A673 (cell line): ENCODE measurements at regions not wholly inside any gene's neighbourhood (a gene's known extent, or its start where the extent isn't known, plus 50 kb on each side); places are given as distances from the start of the nearest gene placed in this dataset.

Experiments used
- BruUV-seq: library from RNA; stranded (reverse); fragments of 400-500 nt; replicated peaks from 2 replicates; lab custom pipeline; 2021; lab: Mats Ljungman, UMichigan
- CTCF ChIA-PET: fragments of 300-600 bp; sonication (Branson Sonifier 250); formaldehyde crosslinking; loops from one replicate; lab custom pipeline; 2022; ENCODE audit warnings: antibody characterized with exemption; lab: Charles Lee
- POLR2A ChIA-PET: fragments of 300-600 bp; sonication (Branson Sonifier 250); formaldehyde crosslinking; loops from one replicate; lab custom pipeline; 2022; ENCODE audit warnings: antibody characterized with exemption; ENCODE audit not compliant: low non-redundant PET; lab: Charles Lee
- DNase-seq: peaks from one replicate; pipeline ENCODE4 v3.0.0-alpha.2; 2015; ENCODE audit warnings: low spot score
- H3K27ac ChIP-seq: fragments of 200-600 bp; sonication (generic); 2 replicates; pipeline ENCODE4 v1.5.1; 2016; ENCODE audit warnings: mixed run types, low read depth, mild to moderate bottlenecking, mixed read lengths, antibody characterized with exemption, low read length; ENCODE audit not compliant: poor library complexity, severe bottlenecking
- H3K27me3 ChIP-seq: fragments of 200-600 bp; sonication (generic); replicated peaks from 2 replicates; pipeline ENCODE4 v1.6.1; 2017; ENCODE audit warnings: mixed run types, low read depth, mild to moderate bottlenecking, mixed read lengths, antibody characterized with exemption, low read length; ENCODE audit not compliant: insufficient read depth, poor library complexity
- H3K36me3 ChIP-seq: fragments of 200-600 bp; sonication (generic); 2 replicates; pipeline ENCODE4 v1.6.1; 2016; ENCODE audit warnings: mixed run types, mild to moderate bottlenecking, mixed read lengths, antibody characterized with exemption, low read length; ENCODE audit not compliant: insufficient read depth, poor library complexity, severe bottlenecking
- H3K4me1 ChIP-seq: fragments of 200-600 bp; sonication (generic); 2 replicates; pipeline ENCODE4 v1.6.1; 2017; ENCODE audit warnings: mixed run types, mild to moderate bottlenecking, mixed read lengths, antibody characterized with exemption, low read length; ENCODE audit not compliant: insufficient read depth, poor library complexity, severe bottlenecking
- H3K4me3 ChIP-seq: fragments of 200-600 bp; sonication (generic); 2 replicates; pipeline ENCODE4 v1.5.1; 2016; ENCODE audit warnings: low read depth, mixed run types, mild to moderate bottlenecking, mixed read lengths, low read length; ENCODE audit not compliant: poor library complexity, severe bottlenecking
- H3K9me3 ChIP-seq: fragments of 200-600 bp; sonication (generic); 2 replicates; pipeline ENCODE4 v1.6.1; 2016; ENCODE audit warnings: mixed run types, low read depth, mild to moderate bottlenecking, mixed read lengths, antibody characterized with exemption, low read length; ENCODE audit not compliant: poor library complexity, severe bottlenecking
- CTCF ChIP-seq: fragments of 300-800, 200-600 bp; sonication (generic); conservative IDR thresholded peaks from 2 replicates; pipeline ENCODE4 v1.5.1; 2017; ENCODE audit warnings: low read depth, mild to moderate bottlenecking, antibody characterized with exemption, low read length, moderate library complexity, mixed read lengths
- EZH2 ChIP-seq: fragments of 200-600 bp; sonication (generic); IDR thresholded peaks from 2 replicates; pipeline ENCODE4 v1.6.1; 2017; ENCODE audit warnings: borderline replicate concordance, low read depth, mild to moderate bottlenecking, mixed read lengths, antibody characterized with exemption, low read length; ENCODE audit not compliant: poor library complexity, severe bottlenecking
- intact Hi-C: fragments of 100-400 bp; cut with micrococcal nuclease; formaldehyde crosslinking; loops from one replicate; pipeline ENCODE4 v1.10.0; 2022; ENCODE audit not compliant: unreplicated experiment

GRCh38 chr4:134807231-134807745 lies 605.7 kb upstream of the PABPC4L start:
- intact Hi-C loops: no loop called here
- no TSS peak for BruUV-seq
- H3K36me3 ChIP-seq: no peaks in the 10 kb centered on the region
- no peaks in the 10 kb centered on the region for H3K4me1 ChIP-seq
- TF ChIP-seq CTCF (no peak), EZH2 (no peak)
- no peak for DNase-seq
- no peaks in the 10 kb centered on the region for H3K9me3 ChIP-seq
- no peak overlapping the region for H3K4me3 ChIP-seq
- ChIA-PET CTCF (no interaction called here), POLR2A (no interaction called here)
- H3K27me3 ChIP-seq: no peaks in the 10 kb centered on the region
- no peak overlapping the region for H3K27ac ChIP-seq

- intact Hi-C loops: no loop called here
- H3K27me3 ChIP-seq: no peaks in the 10 kb centered on the region
- ChIA-PET CTCF (no interaction called here), POLR2A (no interaction called here)
- no peak overlapping the region for H3K4me3 ChIP-seq
- TF ChIP-seq EZH2 (no peak), CTCF (no peak)
- H3K9me3 ChIP-seq: no peaks in the 10 kb centered on the region
- no peak for DNase-seq
- no peaks in the 10 kb centered on the region for H3K36me3 ChIP-seq
- no TSS peak for BruUV-seq
- no peaks in the 10 kb centered on the region for H3K4me1 ChIP-seq
- no peak overlapping the region for H3K27ac ChIP-seq
Observed at GRCh38 chr4:134798573-134798972, 597.0 kb upstream of the PABPC4L start.

GRCh38 chr4:134787315-134787714 lies 585.7 kb upstream of the PABPC4L start:
- Histone ChIP-seq H3K27me3 (no peaks in the 10 kb centered on the region), H3K4me3 (no peak overlapping the region), H3K36me3 (no peaks in the 10 kb centered on the region), H3K4me1 (no peaks in the 10 kb centered on the region), H3K27ac (no peak overlapping the region), H3K9me3 (no peaks in the 10 kb centered on the region)
- no peak for TF ChIP-seq EZH2
- no peak for TF ChIP-seq CTCF
- ChIA-PET POLR2A (no interaction called here), CTCF (no interaction called here)
- DNase-seq: no peak
- intact Hi-C loops: no loop called here
- no TSS peak for BruUV-seq
